Lower lobe of right lung (tissue), 2 donors: ENCODE measurements at regions not wholly inside any gene's neighbourhood (a gene's known extent, or its start where the extent isn't known, plus 50 kb on each side); places are given as distances from the start of the nearest gene placed in this dataset.

Experiments
- ATAC-seq, 2 donors: fragments of 200-7000 bp; cut with Tn5 transposase; one replicate each; pipeline ENCODE4 v1.9.1; 2020 to 2022; ENCODE audit warnings: mild to moderate bottlenecking in 2 of 2, moderate library complexity in 2 of 2
- DNase-seq: peaks from one replicate; pipeline ENCODE4 v3.0.0-alpha.2; 2020
- H3K27ac ChIP-seq: fragments of 200-600 bp; one replicate; pipeline ENCODE4 v1.8.0; 2022
- H3K27me3 ChIP-seq: fragments of 200-600 bp; one replicate; pipeline ENCODE4 v1.8.0; 2022; ENCODE audit warnings: low read depth
- H3K36me3 ChIP-seq: fragments of 200-600 bp; one replicate; pipeline ENCODE4 v1.8.0; 2022; ENCODE audit warnings: mild to moderate bottlenecking
- H3K4me1 ChIP-seq: fragments of 200-600 bp; one replicate; pipeline ENCODE4 v1.8.0; 2022
- H3K4me3 ChIP-seq: fragments of 200-600 bp; one replicate; pipeline ENCODE4 v1.8.0; 2022; ENCODE audit warnings: mild to moderate bottlenecking
- H3K9me3 ChIP-seq: fragments of 200-600 bp; one replicate; pipeline ENCODE4 v1.8.0; 2022
- intact Hi-C: fragments of 100-400 bp; cut with DNase I; formaldehyde crosslinking; loops from one replicate; pipeline ENCODE4 v1.11.0; 2022
- TF ChIP-seq, protein P1 (sequence below): fragments of 200-600 bp; IDR thresholded peaks from one replicate; pipeline ENCODE4 v1.8.0; 2022; ENCODE audit warnings: antibody characterized with exemption, mild to moderate bottlenecking
- donor health status: DM: no; HTN: yes; CAD: no; lungs with severe emphysema.

GRCh38 chr5:135206862-135207261 is 172.8 kb upstream of the PITX1 start:
- H3K27me3 ChIP-seq = no peaks in the 10 kb centered on the region
- H3K4me1 ChIP-seq = no peaks in the 10 kb centered on the region
- peaks cover 8% of the 10 kb centered on the region for H3K9me3 ChIP-seq
- H3K4me3 ChIP-seq = no peak overlapping the region
- TF ChIP-seq, protein P1, sequence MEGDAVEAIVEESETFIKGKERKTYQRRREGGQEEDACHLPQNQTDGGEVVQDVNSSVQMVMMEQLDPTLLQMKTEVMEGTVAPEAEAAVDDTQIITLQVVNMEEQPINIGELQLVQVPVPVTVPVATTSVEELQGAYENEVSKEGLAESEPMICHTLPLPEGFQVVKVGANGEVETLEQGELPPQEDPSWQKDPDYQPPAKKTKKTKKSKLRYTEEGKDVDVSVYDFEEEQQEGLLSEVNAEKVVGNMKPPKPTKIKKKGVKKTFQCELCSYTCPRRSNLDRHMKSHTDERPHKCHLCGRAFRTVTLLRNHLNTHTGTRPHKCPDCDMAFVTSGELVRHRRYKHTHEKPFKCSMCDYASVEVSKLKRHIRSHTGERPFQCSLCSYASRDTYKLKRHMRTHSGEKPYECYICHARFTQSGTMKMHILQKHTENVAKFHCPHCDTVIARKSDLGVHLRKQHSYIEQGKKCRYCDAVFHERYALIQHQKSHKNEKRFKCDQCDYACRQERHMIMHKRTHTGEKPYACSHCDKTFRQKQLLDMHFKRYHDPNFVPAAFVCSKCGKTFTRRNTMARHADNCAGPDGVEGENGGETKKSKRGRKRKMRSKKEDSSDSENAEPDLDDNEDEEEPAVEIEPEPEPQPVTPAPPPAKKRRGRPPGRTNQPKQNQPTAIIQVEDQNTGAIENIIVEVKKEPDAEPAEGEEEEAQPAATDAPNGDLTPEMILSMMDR = no peak
- intact Hi-C loops = no loop called here
- H3K36me3 ChIP-seq = no peaks in the 10 kb centered on the region
- no peak for ATAC-seq
- H3K27ac ChIP-seq = no peak overlapping the region
- no peak for DNase-seq

GRCh38 chr5:135205632-135206349 is 171.8 kb upstream of the PITX1 start:
- no peak overlapping the region for H3K27ac ChIP-seq
- H3K4me3 ChIP-seq = no peak overlapping the region
- peaks cover 8% of the 10 kb centered on the region for H3K9me3 ChIP-seq
- H3K27me3 ChIP-seq = no peaks in the 10 kb centered on the region
- H3K4me1 ChIP-seq = no peaks in the 10 kb centered on the region
- H3K36me3 ChIP-seq = no peaks in the 10 kb centered on the region
- intact Hi-C loops = no loop called here
- DNase-seq (no peak), ATAC-seq (no peak)
- TF ChIP-seq, protein P1 = no peak

DNA sequence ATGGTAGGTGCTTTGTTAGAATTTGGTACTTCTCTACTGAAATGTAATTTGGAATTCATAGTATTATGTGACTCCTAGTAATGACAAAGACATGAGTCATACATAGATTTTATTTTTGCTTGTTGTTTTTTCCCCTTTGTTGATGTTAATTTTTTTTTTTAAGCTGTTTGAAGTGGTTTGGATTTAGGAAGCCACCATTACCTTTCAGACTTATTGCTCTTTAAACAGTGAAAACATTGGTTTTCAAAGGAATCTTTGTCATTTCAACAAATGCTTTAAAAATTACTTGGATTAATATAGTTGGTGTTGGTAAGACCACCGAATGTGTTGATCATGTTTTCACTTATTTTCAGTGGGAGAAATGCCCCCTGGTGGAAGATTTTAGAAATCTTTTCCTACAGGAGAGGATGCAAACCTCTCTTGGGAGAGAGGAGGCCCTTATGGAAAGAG is 170.1 kb upstream of the PITX1 start:
- Histone ChIP-seq H3K36me3 (no peaks in the 10 kb centered on the region), H3K27ac (no peak overlapping the region), H3K27me3 (no peaks in the 10 kb centered on the region), H3K9me3 (peaks cover 8% of the 10 kb centered on the region), H3K4me3 (no peak overlapping the region), H3K4me1 (no peaks in the 10 kb centered on the region)
- TF ChIP-seq, protein P1 = peak; percentile 31
- ATAC-seq = no peak
- no peak for DNase-seq
- intact Hi-C loops = no loop called here

- Histone ChIP-seq H3K27me3 (no peaks in the 10 kb centered on the region), H3K4me3 (no peak overlapping the region), H3K27ac (no peak overlapping the region), H3K4me1 (no peaks in the 10 kb centered on the region), H3K36me3 (no peaks in the 10 kb centered on the region), H3K9me3 (peaks cover 8% of the 10 kb centered on the region)
- intact Hi-C loops = no loop called here
- DNase-seq (no peak), ATAC-seq (no peak)
- TF ChIP-seq, protein P1 = peak; percentile 35
These were observed 169.6 kb upstream of the PITX1 start for GRCh38 chr5:135203593-135204036.

DNA sequence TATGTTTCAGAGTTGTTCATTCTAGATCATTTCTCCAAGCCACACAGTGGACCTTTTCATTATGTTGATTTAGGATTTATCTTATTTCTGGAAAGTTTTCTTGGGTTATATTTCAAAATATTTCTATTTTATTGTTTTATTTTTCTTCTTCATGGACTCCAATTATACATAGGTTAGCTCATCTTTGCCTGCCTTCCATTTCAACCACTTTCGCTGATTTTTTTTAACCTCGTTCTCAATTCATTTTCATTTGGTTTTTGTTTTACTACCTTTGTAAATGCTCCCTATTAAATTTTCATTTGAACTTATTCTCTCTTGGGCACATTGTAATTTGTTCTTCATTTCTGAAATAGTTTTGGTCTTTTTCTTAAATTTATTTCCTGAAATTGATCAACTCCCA is 169.0 kb upstream of the PITX1 start:
- H3K9me3 ChIP-seq = peaks cover 8% of the 10 kb centered on the region
- intact Hi-C loops = no loop called here
- ATAC-seq = no peak
- H3K36me3 ChIP-seq = no peaks in the 10 kb centered on the region
- H3K4me1 ChIP-seq = no peaks in the 10 kb centered on the region
- H3K4me3 ChIP-seq = no peak overlapping the region
- no peak for DNase-seq
- TF ChIP-seq, protein P1 = no peak
- H3K27me3 ChIP-seq = no peaks in the 10 kb centered on the region
- H3K27ac ChIP-seq = no peak overlapping the region
